ENCODE measurements at regions not wholly inside any gene's neighbourhood (a gene's known extent, or its start where the extent isn't known, plus 50 kb on each side); places are given as distances from the start of the nearest gene placed in this dataset.
"Not testable (repeated sequence)": the region's sequence is repeated elsewhere in the genome, so short reads cannot be mapped to it uniquely, and the experiment has no call there.

- no peak for DNase-seq (ENCODE audit: low spot score)
These were observed 300.1 kb downstream of the MYCN start for GRCh38 chr2:16240402-16240801.

GRCh38 chr2:16239296-16239850 is 299.0 kb downstream of the MYCN start:
- DNase-seq (ENCODE audit: low spot score): no peak

GRCh38 chr2:16238786-16239185 is 298.4 kb downstream of the MYCN start:
- no peak for DNase-seq (ENCODE audit: low spot score)

GRCh38 chr2:16238001-16238761 is 297.8 kb downstream of the MYCN start:
- DNase-seq (ENCODE audit: low spot score): no peak

- no peak for DNase-seq (ENCODE audit: low spot score)
These were observed 295.4 kb downstream of the MYCN start for GRCh38 chr2:16235747-16236146.

GRCh38 chr2:16235291-16235690 is 294.9 kb downstream of the MYCN start:
- DNase-seq (ENCODE audit: low spot score): not testable (repeated sequence)

- no peak for DNase-seq (ENCODE audit: low spot score)
These were observed 288.6 kb downstream of the MYCN start for GRCh38 chr2:16228951-16229350.

- DNase-seq (ENCODE audit: low spot score): no peak
These were observed 288.1 kb downstream of the MYCN start for GRCh38 chr2:16228471-16228870.

- no peak for DNase-seq (ENCODE audit: low spot score)
These were observed 287.6 kb downstream of the MYCN start for GRCh38 chr2:16227811-16228462.

GRCh38 chr2:16226943-16227664 is 286.8 kb downstream of the MYCN start:
- peak; percentile 29 for DNase-seq (ENCODE audit: low spot score)

- no peak for DNase-seq (ENCODE audit: low spot score)
These were observed 286.0 kb downstream of the MYCN start for GRCh38 chr2:16226381-16226780.

GRCh38 chr2:16225545-16225944 is 285.2 kb downstream of the MYCN start:
- no peak for DNase-seq (ENCODE audit: low spot score)

- DNase-seq (ENCODE audit: low spot score): no peak
These were observed 284.7 kb downstream of the MYCN start for GRCh38 chr2:16225071-16225470.

- no peak for DNase-seq (ENCODE audit: low spot score)
These were observed 284.1 kb downstream of the MYCN start for GRCh38 chr2:16224298-16225045.

GRCh38 chr2:16223841-16224177 is 283.5 kb downstream of the MYCN start:
- DNase-seq (ENCODE audit: low spot score): no peak

- no peak for DNase-seq (ENCODE audit: low spot score)
These were observed 283.0 kb downstream of the MYCN start for GRCh38 chr2:16223161-16223840.

GRCh38 chr2:16222326-16222725 is 282.0 kb downstream of the MYCN start:
- no peak for DNase-seq (ENCODE audit: low spot score)

GRCh38 chr2:16221461-16222010 is 281.2 kb downstream of the MYCN start:
- DNase-seq (ENCODE audit: low spot score): no peak

- DNase-seq (ENCODE audit: low spot score): no peak
These were observed 279.1 kb downstream of the MYCN start for GRCh38 chr2:16219292-16219975.

- DNase-seq (ENCODE audit: low spot score): peak; percentile 35
These were observed 278.3 kb downstream of the MYCN start for GRCh38 chr2:16218625-16219024.

GRCh38 chr2:16218161-16218560 is 277.8 kb downstream of the MYCN start:
- no peak for DNase-seq (ENCODE audit: low spot score)
